SH-SY5Y (cell line): ENCODE measurements at regions not wholly inside any gene's neighbourhood (a gene's known extent, or its start where the extent isn't known, plus 50 kb on each side); places are given as distances from the start of the nearest gene placed in this dataset.

ENCODE experiments used
- GATA2 ChIP-seq: IDR thresholded peaks from 2 replicates; pipeline ENCODE4 v1.6.1; 2011; ENCODE audit warnings: mild to moderate bottlenecking, low read depth, low read length
- GATA3 ChIP-seq: IDR thresholded peaks from 2 replicates; pipeline ENCODE4 v1.6.1; 2011; ENCODE audit warnings: low read depth, mild to moderate bottlenecking, low read length, moderate library complexity

- TF ChIP-seq GATA2: no peak
- TF ChIP-seq GATA3: no peak
Observed at GRCh38 chr2:40545645-40546044, 93.8 kb upstream of the SLC8A1 start.
